ENCODE measurements at regions not wholly inside any gene's neighbourhood (a gene's known extent, or its start where the extent isn't known, plus 50 kb on each side); places are given as distances from the start of the nearest gene placed in this dataset.

GRCh38 chr4:100894339-100894870 is 376.6 kb upstream of the EMCN start:
- TF ChIP-seq CTCF (conservative IDR thresholded peaks at IDR 0.05; ENCODE audit: low read length) (no peak), EZH2phosphoT487 (IDR thresholded peaks at IDR 0.05; ENCODE audit: borderline replicate concordance, low read depth, low read length) (no peak)
- H3K9me2 ChIP-seq (ENCODE audit: insufficient read depth, low read length): no peaks in the 10 kb centered on the region
- intact Hi-C loops (cut with micrococcal nuclease; ENCODE audit: unreplicated experiment): no loop called here
- ChIA-PET POLR2A (no interaction called here), CTCF (ENCODE audit: unreplicated experiment) (no interaction called here)
- BruUV-seq (replicated peaks): no TSS peak
- no peaks in the 10 kb centered on the region for H3K36me3 ChIP-seq (ENCODE audit: insufficient read depth, low read length)
- H3K79me2 ChIP-seq (ENCODE audit: insufficient read depth, low read depth, low read length): no peaks in the 10 kb centered on the region
- no peak for DNase-seq (ENCODE audit: low spot score)
- H2AFZ ChIP-seq (ENCODE audit: low read length): no peak overlapping the region
- H3K4me2 ChIP-seq (ENCODE audit: low read length): no peak overlapping the region
- no peaks in the 10 kb centered on the region for H4K20me1 ChIP-seq (ENCODE audit: insufficient read depth, low read length)
- no peaks in the 10 kb centered on the region for H3K9me3 ChIP-seq (ENCODE audit: low read length)
- no peak overlapping the region for H3K4me3 ChIP-seq (ENCODE audit: low read depth, low read length, poor library complexity, severe bottlenecking)
- no peaks in the 10 kb centered on the region for H3K4me1 ChIP-seq (ENCODE audit: insufficient read depth, low read length, poor library complexity, severe bottlenecking)
- H3K27ac ChIP-seq (ENCODE audit: low read depth, low read length, poor library complexity, severe bottlenecking): no peak overlapping the region

GRCh38 chr4:100891808-100892207 is 374.0 kb upstream of the EMCN start:
- intact Hi-C loops (cut with micrococcal nuclease; ENCODE audit: unreplicated experiment): no loop called here

More at GRCh38 chr4:100891808-100892207, 374.0 kb upstream of the EMCN start:
- H3K36me3 ChIP-seq (ENCODE audit: insufficient read depth, low read length): no peaks in the 10 kb centered on the region
- ChIA-PET CTCF (ENCODE audit: unreplicated experiment) (no interaction called here), POLR2A (no interaction called here)
- TF ChIP-seq CTCF (conservative IDR thresholded peaks at IDR 0.05; ENCODE audit: low read length): no peak
- no peak for TF ChIP-seq EZH2phosphoT487 (IDR thresholded peaks at IDR 0.05; ENCODE audit: borderline replicate concordance, low read depth, low read length)
- no peaks in the 10 kb centered on the region for H3K9me3 ChIP-seq (ENCODE audit: low read length)
- H3K27ac ChIP-seq (ENCODE audit: low read depth, low read length, poor library complexity, severe bottlenecking): no peak overlapping the region
- BruUV-seq (replicated peaks): no TSS peak
- H3K9me2 ChIP-seq (ENCODE audit: insufficient read depth, low read length): no peaks in the 10 kb centered on the region; the same call in 1 of the 2 replicates
- no peaks in the 10 kb centered on the region for H3K79me2 ChIP-seq (ENCODE audit: insufficient read depth, low read depth, low read length)
- no peaks in the 10 kb centered on the region for H4K20me1 ChIP-seq (ENCODE audit: insufficient read depth, low read length)
- H2AFZ ChIP-seq (ENCODE audit: low read length): no peak overlapping the region
- no peaks in the 10 kb centered on the region for H3K4me1 ChIP-seq (ENCODE audit: insufficient read depth, low read length, poor library complexity, severe bottlenecking)
- no peak for DNase-seq (ENCODE audit: low spot score)
- no peak overlapping the region for H3K4me3 ChIP-seq (ENCODE audit: low read depth, low read length, poor library complexity, severe bottlenecking)
- no peak overlapping the region for H3K4me2 ChIP-seq (ENCODE audit: low read length)

All from OCI-LY7 (cell line).